BLaER1 treated with 17β-estradiol and CSF1 and Interleukin-3, amounts not matched to agents 10 nM and 100 nM (cell line): ENCODE measurements at regions not wholly inside any gene's neighbourhood (a gene's known extent, or its start where the extent isn't known, plus 50 kb on each side); places are given as distances from the start of the nearest gene placed in this dataset.

ENCODE experiments used
- H3K27ac ChIP-seq, 11 experiments: shearing (Covaris generic); formaldehyde crosslinking; 2 replicates each; pipeline ENCODE4 v1.8.1; 2022
- H3K27me3 ChIP-seq, 11 experiments: shearing (Covaris generic); formaldehyde crosslinking; 2 replicates each; pipeline ENCODE4 v1.8.1; 2022
- H3K36me3 ChIP-seq, 11 experiments: shearing (Covaris generic); formaldehyde crosslinking; 2 replicates each; pipeline ENCODE4 v1.8.1; 2022
- H3K4me1 ChIP-seq, 10 experiments: shearing (Covaris generic); formaldehyde crosslinking; 2 replicates each; pipeline ENCODE4 v1.8.1; 2022
- H3K4me2 ChIP-seq, 11 experiments: shearing (Covaris generic); formaldehyde crosslinking; 2 replicates each; pipeline ENCODE4 v1.8.1; 2022
- H3K4me3 ChIP-seq, 10 experiments: shearing (Covaris generic); formaldehyde crosslinking; 2 replicates each; pipeline ENCODE4 v1.8.1; 2022
- H3K9ac ChIP-seq, 11 experiments: shearing (Covaris generic); formaldehyde crosslinking; 2 replicates each; pipeline ENCODE4 v1.8.1; 2022
- H3K9me3 ChIP-seq, 11 experiments: shearing (Covaris generic); formaldehyde crosslinking; replicated peaks in 1 of 11; 2 replicates each; pipeline ENCODE4 v1.8.1; 2022
- H4K20me1 ChIP-seq, 11 experiments: shearing (Covaris generic); formaldehyde crosslinking; 2 replicates each; pipeline ENCODE4 v1.8.1; 2022
- Cebpa-rat ChIP-seq, 11 experiments: shearing (Covaris generic); IDR thresholded peaks; 2 replicates each; pipeline ENCODE4 v1.8.1; 2022

GRCh38 chr4:136112116-136112515, 1420.2 kb downstream of the PCDH18 start:
- no peak for TF ChIP-seq Cebpa-rat (IDR thresholded peaks at IDR 0.05)
- no peak overlapping the region for H3K4me3 ChIP-seq
- no peaks in the 10 kb centered on the region for H3K27me3 ChIP-seq
- no peak overlapping the region for H3K9ac ChIP-seq
- no peaks in the 10 kb centered on the region for H3K9me3 ChIP-seq
- no peak overlapping the region for H3K27ac ChIP-seq
- H4K20me1 ChIP-seq = no peaks in the 10 kb centered on the region
- H3K4me2 ChIP-seq = no peak overlapping the region; a peak in 3 of 22 replicates
- peaks cover 0 to 20% (median 9%) of the 10 kb centered on the region in 10 experiments; a peak in 10 of 20 replicates for H3K4me1 ChIP-seq
- H3K36me3 ChIP-seq = no peaks in the 10 kb centered on the region

GRCh38 chr4:136106753-136107152, 1425.5 kb downstream of the PCDH18 start:
- Histone ChIP-seq H3K4me3 (no peak overlapping the region), H3K9me3 (no peaks in the 10 kb centered on the region), H3K4me2 (no peak overlapping the region), H3K9ac (no peak overlapping the region), H3K27ac (no peak overlapping the region), H3K36me3 (no peaks in the 10 kb centered on the region), H4K20me1 (no peaks in the 10 kb centered on the region), H3K27me3 (no peaks in the 10 kb centered on the region), H3K4me1 (peaks cover 0 to 4% (median 0%) of the 10 kb centered on the region in 10 experiments; a peak in 3 of 20 replicates)
- TF ChIP-seq Cebpa-rat (IDR thresholded peaks at IDR 0.05) = no peak

GRCh38 chr4:136103616-136104015, 1428.7 kb downstream of the PCDH18 start:
- TF ChIP-seq Cebpa-rat (IDR thresholded peaks at IDR 0.05) = no peak
- Histone ChIP-seq H3K27me3 (no peaks in the 10 kb centered on the region), H3K9me3 (peaks cover 0 to 6% (median 4%) of the 10 kb centered on the region in 11 experiments; a peak in 3 of 22 replicates), H3K4me1 (no peaks in the 10 kb centered on the region), H3K4me2 (no peak overlapping the region), H3K36me3 (no peaks in the 10 kb centered on the region), H4K20me1 (no peaks in the 10 kb centered on the region), H3K4me3 (no peak overlapping the region), H3K9ac (no peak overlapping the region), H3K27ac (no peak overlapping the region)

- H3K27ac ChIP-seq = no peak overlapping the region
- no peaks in the 10 kb centered on the region for H3K27me3 ChIP-seq
- H3K4me1 ChIP-seq = no peaks in the 10 kb centered on the region
- no peak overlapping the region for H3K4me3 ChIP-seq
- H3K9ac ChIP-seq = no peak overlapping the region
- no peak for TF ChIP-seq Cebpa-rat (IDR thresholded peaks at IDR 0.05)
- H3K9me3 ChIP-seq = peaks cover 0 to 6% (median 4%) of the 10 kb centered on the region in 11 experiments; a peak in 3 of 22 replicates
- no peaks in the 10 kb centered on the region for H3K36me3 ChIP-seq
- no peak overlapping the region for H3K4me2 ChIP-seq
- H4K20me1 ChIP-seq = no peaks in the 10 kb centered on the region
These were observed 1434.6 kb downstream of the PCDH18 start for GRCh38 chr4:136097676-136098075.

DNA sequence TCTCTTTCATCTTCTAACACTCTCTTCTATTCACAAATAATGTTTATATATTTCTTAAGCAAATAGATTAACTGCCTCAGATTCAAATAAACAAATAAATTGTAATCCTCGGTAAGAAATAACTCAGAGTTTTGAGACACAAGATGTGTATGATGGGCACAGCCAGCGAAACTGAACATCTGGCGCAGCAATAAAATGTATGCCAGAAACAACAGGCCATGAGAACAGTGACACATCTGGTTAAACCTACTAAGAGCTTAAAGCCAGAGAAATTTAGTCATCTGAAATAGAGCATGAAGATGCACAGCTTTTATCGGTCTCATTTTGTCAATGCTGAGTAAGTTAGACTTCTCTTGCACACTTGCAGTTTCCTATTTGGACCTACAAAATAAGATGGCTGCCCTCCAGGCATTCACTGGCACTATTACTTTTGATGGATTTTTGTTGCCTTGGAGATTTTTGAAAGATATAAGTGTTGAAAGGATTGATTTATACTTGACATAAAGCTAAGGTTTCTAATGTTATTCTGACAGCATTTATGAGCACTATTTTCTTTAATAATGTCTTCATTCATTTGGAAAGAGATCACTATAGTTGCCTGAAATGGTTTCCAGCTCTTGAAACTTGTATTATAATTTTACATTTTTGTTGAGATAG, 1444.0 kb downstream of the PCDH18 start:
- Histone ChIP-seq H4K20me1 (no peaks in the 10 kb centered on the region), H3K4me1 (peaks cover 0 to 5% (median 0%) of the 10 kb centered on the region in 10 experiments; a peak in 1 of 20 replicates), H3K4me2 (no peak overlapping the region), H3K27me3 (no peaks in the 10 kb centered on the region), H3K4me3 (no peak overlapping the region), H3K27ac (no peak overlapping the region), H3K9ac (no peak overlapping the region), H3K36me3 (no peaks in the 10 kb centered on the region), H3K9me3 (no peaks in the 10 kb centered on the region)
- TF ChIP-seq Cebpa-rat (IDR thresholded peaks at IDR 0.05) = no peak

DNA sequence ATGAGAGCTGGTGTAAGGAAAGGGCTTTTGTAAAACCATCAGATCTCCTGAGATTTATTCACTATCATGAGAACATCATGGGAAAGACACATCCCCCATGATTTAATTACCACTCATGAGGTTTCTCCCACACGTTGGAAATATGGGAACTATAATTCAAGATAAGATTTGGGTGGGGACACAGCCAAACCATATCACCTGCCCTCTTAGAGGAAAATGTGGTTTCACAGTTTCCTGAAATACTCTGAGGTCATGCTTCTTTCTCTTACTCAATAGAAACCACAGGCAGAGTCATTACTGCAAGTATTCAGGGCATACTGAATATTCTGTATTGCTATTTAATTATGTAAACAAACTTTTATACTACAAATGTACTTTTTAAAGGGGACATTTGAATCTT, 1453.3 kb downstream of the PCDH18 start:
- H3K9ac ChIP-seq = no peak overlapping the region
- peak overlapping the region in 5 of 11 experiments; percentile 10 to 56 (median 25); a peak in 5 of 22 replicates for H3K27ac ChIP-seq
- H3K27me3 ChIP-seq = no peaks in the 10 kb centered on the region
- peaks cover 4 to 14% (median 8%) of the 10 kb centered on the region in 10 experiments; a peak in 12 of 20 replicates for H3K4me1 ChIP-seq
- H3K4me3 ChIP-seq = no peak overlapping the region
- H3K4me2 ChIP-seq = peak overlapping the region in 5 of 11 experiments; percentile 4 to 49 (median 17); a peak in 5 of 22 replicates
- peaks cover 0 to 19% (median 3%) of the 10 kb centered on the region in 11 experiments; a peak in 8 of 22 replicates for H3K9me3 ChIP-seq
- no peaks in the 10 kb centered on the region for H3K36me3 ChIP-seq
- no peak for TF ChIP-seq Cebpa-rat (IDR thresholded peaks at IDR 0.05)
- H4K20me1 ChIP-seq = no peaks in the 10 kb centered on the region

GRCh38 chr4:136056748-136057147, 1475.5 kb downstream of the PCDH18 start:
- no peaks in the 10 kb centered on the region for H4K20me1 ChIP-seq
- peaks cover 0 to 9% (median 2%) of the 10 kb centered on the region in 10 experiments; a peak in 6 of 20 replicates for H3K4me1 ChIP-seq
- no peaks in the 10 kb centered on the region for H3K9me3 ChIP-seq
- H3K4me2 ChIP-seq = peak overlapping the region in 6 of 11 experiments; percentile 6 to 37 (median 28); a peak in 7 of 22 replicates
- TF ChIP-seq Cebpa-rat (IDR thresholded peaks at IDR 0.05) = peak in 2 of 11 experiments; percentile 53 to 58; a peak in 4 of 22 replicates
- H3K9ac ChIP-seq = no peak overlapping the region
- no peaks in the 10 kb centered on the region for H3K27me3 ChIP-seq
- H3K4me3 ChIP-seq = no peak overlapping the region
- peak overlapping the region in 2 of 11 experiments; percentile 16 to 32; a peak in 3 of 22 replicates for H3K27ac ChIP-seq
- H3K36me3 ChIP-seq = no peaks in the 10 kb centered on the region

DNA sequence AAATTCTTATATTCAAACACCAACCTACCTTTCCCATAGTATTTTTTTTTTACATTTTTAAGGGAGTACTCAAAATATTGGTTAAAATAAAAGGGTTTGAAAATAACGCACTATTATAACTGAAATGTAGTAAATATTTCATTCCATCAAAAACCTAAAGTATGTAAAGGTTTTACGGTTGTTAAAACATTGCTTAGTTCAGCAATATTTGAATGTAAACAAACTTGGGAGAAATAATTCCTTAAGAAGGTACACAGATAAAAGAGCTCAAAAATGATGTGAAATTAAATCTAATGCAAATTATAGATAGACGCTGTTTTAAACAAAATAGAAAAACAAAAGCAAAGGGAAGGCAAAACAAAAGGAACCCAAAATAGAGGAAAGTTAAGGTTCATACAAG, 1476.9 kb downstream of the PCDH18 start:
- H3K9ac ChIP-seq = no peak overlapping the region
- no peaks in the 10 kb centered on the region for H3K9me3 ChIP-seq
- no peaks in the 10 kb centered on the region for H3K36me3 ChIP-seq
- H3K27ac ChIP-seq = no peak overlapping the region
- H3K4me2 ChIP-seq = no peak overlapping the region
- no peak for TF ChIP-seq Cebpa-rat (IDR thresholded peaks at IDR 0.05)
- H4K20me1 ChIP-seq = no peaks in the 10 kb centered on the region
- no peaks in the 10 kb centered on the region for H3K27me3 ChIP-seq
- peaks cover 0 to 9% (median 2%) of the 10 kb centered on the region in 10 experiments; a peak in 6 of 20 replicates for H3K4me1 ChIP-seq
- H3K4me3 ChIP-seq = no peak overlapping the region

- H3K36me3 ChIP-seq = no peaks in the 10 kb centered on the region
- H3K27me3 ChIP-seq = no peaks in the 10 kb centered on the region
- no peak overlapping the region for H3K9ac ChIP-seq
- H4K20me1 ChIP-seq = no peaks in the 10 kb centered on the region
- peaks cover 0 to 8% (median 0%) of the 10 kb centered on the region in 10 experiments; a peak in 4 of 20 replicates for H3K4me1 ChIP-seq
- TF ChIP-seq Cebpa-rat (IDR thresholded peaks at IDR 0.05) = peak in 8 of 11 experiments; percentile 47 to 80 (median 68); a peak in 11 of 22 replicates
- H3K4me2 ChIP-seq = peak overlapping the region in 3 of 11 experiments; percentile 10 to 17 (median 13); a peak in 1 of 22 replicates
- peaks cover 0 to 14% (median 0%) of the 10 kb centered on the region in 11 experiments; a peak in 8 of 22 replicates for H3K9me3 ChIP-seq
- H3K4me3 ChIP-seq = no peak overlapping the region
- H3K27ac ChIP-seq = peak overlapping the region in 2 of 11 experiments; percentile 20 to 49; a peak in 2 of 22 replicates
These were observed 1495.5 kb downstream of the PCDH18 start for GRCh38 chr4:136036744-136037143.
